ENCODE measurements at regions not wholly inside any gene's neighbourhood (a gene's known extent, or its start where the extent isn't known, plus 50 kb on each side); places are given as distances from the start of the nearest gene placed in this dataset.

DNA sequence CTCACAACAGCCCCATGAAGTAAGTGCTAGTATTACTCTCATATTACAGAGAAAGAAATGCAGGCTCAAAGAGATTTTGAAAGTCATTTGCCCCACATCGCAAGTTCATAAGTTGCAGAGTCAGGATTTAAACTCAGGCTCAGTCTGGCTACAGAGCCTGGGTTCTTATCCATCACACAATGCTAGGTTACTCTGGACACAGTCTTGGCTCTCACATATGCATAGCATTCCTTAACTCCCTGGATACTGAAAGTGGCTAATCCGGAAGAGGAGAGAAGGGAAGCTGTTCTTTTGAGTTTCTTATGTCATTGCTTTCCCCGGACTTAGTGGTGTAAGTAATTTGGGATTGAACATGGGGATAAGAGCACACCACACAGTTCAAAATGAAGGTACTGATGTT lies 357.4 kb upstream of the PLXNA2 start:
- peaks cover 55% of the 10 kb centered on the region for H3K4me1 Mint-ChIP-seq
- Histone ChIP-seq H2AFZ (no peak overlapping the region), H3K4me2 (peak overlapping the region; percentile 23), H3K4me3 (no peak overlapping the region), H3K27me3 (ENCODE audit: insufficient read depth) (no peaks in the 10 kb centered on the region), H4K20me1 (replicated peaks; ENCODE audit: insufficient read depth) (no peaks in the 10 kb centered on the region), H3K36me3 (ENCODE audit: insufficient read depth) (no peaks in the 10 kb centered on the region), H3K27ac (ENCODE audit: low read depth) (no peak overlapping the region), H3K79me2 (replicated peaks; ENCODE audit: insufficient read depth) (no peaks in the 10 kb centered on the region), H3K4me1 (ENCODE audit: insufficient read depth) (peaks cover 40% of the 10 kb centered on the region), H3F3A (replicated peaks; ENCODE audit: low read depth) (no peaks in the 10 kb centered on the region), H3K9me2 (ENCODE audit: insufficient read depth) (0 out of 2 replicates have a peak, but pooled peaks cover 4% of the 10 kb centered on the region)
- ATAC-seq (peak; percentile 65), DNase-seq (ENCODE audit: low spot score) (no peak)
- peaks cover 3% of the 10 kb centered on the region for H3K27me3 Mint-ChIP-seq (ENCODE audit: insufficient read depth, low read depth, poor library complexity)
- H3K36me3 Mint-ChIP-seq (ENCODE audit: low read depth), result no peaks in the 10 kb centered on the region
- H3K27ac Mint-ChIP-seq, result no peak overlapping the region
- TF ChIP-seq, protein P1, sequence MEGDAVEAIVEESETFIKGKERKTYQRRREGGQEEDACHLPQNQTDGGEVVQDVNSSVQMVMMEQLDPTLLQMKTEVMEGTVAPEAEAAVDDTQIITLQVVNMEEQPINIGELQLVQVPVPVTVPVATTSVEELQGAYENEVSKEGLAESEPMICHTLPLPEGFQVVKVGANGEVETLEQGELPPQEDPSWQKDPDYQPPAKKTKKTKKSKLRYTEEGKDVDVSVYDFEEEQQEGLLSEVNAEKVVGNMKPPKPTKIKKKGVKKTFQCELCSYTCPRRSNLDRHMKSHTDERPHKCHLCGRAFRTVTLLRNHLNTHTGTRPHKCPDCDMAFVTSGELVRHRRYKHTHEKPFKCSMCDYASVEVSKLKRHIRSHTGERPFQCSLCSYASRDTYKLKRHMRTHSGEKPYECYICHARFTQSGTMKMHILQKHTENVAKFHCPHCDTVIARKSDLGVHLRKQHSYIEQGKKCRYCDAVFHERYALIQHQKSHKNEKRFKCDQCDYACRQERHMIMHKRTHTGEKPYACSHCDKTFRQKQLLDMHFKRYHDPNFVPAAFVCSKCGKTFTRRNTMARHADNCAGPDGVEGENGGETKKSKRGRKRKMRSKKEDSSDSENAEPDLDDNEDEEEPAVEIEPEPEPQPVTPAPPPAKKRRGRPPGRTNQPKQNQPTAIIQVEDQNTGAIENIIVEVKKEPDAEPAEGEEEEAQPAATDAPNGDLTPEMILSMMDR (conservative IDR thresholded peaks at IDR 0.05; ENCODE audit: low read depth in 2 of 2), result no peak
- TF ChIP-seq POLR2AphosphoS5 (IDR thresholded peaks at IDR 0.05; ENCODE audit: low read depth), result no peak
- no peak for TF ChIP-seq NANOG (IDR thresholded peaks at IDR 0.05; ENCODE audit: borderline replicate concordance)
- no peak for TF ChIP-seq EZH2 (IDR thresholded peaks at IDR 0.05; ENCODE audit: low read depth, unreplicated experiment)
- TF ChIP-seq REST (IDR thresholded peaks at IDR 0.05; ENCODE audit: unreplicated experiment), result no peak
- no peak for TF ChIP-seq ZNF114 (CRISPR knock-in tag; IDR thresholded peaks at IDR 0.05)
- no peak for TF ChIP-seq CREB1 (CRISPR knock-in tag; IDR thresholded peaks at IDR 0.05; ENCODE audit: low read depth)
- TF ChIP-seq STAT1 (IDR thresholded peaks at IDR 0.05; ENCODE audit: unreplicated experiment), result no peak
- no peak for TF ChIP-seq EZH2phosphoT487 (IDR thresholded peaks at IDR 0.05; ENCODE audit: unreplicated experiment)
- TF ChIP-seq, protein P2, sequence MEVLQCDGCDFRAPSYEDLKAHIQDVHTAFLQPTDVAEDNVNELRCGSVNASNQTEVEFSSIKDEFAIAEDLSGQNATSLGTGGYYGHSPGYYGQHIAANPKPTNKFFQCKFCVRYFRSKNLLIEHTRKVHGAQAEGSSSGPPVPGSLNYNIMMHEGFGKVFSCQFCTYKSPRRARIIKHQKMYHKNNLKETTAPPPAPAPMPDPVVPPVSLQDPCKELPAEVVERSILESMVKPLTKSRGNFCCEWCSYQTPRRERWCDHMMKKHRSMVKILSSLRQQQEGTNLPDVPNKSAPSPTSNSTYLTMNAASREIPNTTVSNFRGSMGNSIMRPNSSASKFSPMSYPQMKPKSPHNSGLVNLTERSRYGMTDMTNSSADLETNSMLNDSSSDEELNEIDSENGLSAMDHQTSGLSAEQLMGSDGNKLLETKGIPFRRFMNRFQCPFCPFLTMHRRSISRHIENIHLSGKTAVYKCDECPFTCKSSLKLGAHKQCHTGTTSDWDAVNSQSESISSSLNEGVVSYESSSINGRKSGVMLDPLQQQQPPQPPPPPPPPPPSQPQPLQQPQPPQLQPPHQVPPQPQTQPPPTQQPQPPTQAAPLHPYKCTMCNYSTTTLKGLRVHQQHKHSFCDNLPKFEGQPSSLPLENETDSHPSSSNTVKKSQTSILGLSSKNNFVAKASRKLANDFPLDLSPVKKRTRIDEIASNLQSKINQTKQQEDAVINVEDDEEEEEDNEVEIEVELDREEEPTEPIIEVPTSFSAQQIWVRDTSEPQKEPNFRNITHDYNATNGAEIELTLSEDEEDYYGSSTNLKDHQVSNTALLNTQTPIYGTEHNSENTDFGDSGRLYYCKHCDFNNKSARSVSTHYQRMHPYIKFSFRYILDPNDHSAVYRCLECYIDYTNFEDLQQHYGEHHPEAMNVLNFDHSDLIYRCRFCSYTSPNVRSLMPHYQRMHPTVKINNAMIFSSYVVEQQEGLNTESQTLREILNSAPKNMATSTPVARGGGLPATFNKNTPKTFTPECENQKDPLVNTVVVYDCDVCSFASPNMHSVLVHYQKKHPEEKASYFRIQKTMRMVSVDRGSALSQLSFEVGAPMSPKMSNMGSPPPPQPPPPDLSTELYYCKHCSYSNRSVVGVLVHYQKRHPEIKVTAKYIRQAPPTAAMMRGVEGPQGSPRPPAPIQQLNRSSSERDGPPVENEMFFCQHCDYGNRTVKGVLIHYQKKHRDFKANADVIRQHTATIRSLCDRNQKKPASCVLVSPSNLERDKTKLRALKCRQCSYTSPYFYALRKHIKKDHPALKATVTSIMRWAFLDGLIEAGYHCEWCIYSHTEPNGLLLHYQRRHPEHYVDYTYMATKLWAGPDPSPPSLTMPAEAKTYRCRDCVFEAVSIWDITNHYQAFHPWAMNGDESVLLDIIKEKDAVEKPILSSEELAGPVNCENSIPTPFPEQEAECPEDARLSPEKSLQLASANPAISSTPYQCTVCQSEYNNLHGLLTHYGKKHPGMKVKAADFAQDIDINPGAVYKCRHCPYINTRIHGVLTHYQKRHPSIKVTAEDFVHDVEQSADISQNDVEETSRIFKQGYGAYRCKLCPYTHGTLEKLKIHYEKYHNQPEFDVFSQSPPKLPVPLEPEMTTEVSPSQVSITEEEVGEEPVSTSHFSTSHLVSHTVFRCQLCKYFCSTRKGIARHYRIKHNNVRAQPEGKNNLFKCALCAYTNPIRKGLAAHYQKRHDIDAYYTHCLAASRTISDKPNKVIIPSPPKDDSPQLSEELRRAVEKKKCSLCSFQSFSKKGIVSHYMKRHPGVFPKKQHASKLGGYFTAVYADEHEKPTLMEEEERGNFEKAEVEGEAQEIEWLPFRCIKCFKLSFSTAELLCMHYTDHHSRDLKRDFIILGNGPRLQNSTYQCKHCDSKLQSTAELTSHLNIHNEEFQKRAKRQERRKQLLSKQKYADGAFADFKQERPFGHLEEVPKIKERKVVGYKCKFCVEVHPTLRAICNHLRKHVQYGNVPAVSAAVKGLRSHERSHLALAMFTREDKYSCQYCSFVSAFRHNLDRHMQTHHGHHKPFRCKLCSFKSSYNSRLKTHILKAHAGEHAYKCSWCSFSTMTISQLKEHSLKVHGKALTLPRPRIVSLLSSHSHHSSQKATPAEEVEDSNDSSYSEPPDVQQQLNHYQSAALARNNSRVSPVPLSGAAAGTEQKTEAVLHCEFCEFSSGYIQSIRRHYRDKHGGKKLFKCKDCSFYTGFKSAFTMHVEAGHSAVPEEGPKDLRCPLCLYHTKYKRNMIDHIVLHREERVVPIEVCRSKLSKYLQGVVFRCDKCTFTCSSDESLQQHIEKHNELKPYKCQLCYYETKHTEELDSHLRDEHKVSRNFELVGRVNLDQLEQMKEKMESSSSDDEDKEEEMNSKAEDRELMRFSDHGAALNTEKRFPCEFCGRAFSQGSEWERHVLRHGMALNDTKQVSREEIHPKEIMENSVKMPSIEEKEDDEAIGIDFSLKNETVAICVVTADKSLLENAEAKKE (CRISPR knock-in tag; IDR thresholded peaks at IDR 0.05), result no peak
- H3K4me3 Mint-ChIP-seq, result no peak overlapping the region
- no peaks in the 10 kb centered on the region; the same call in 2 of the 3 replicates for H3K9me3 Mint-ChIP-seq

Measured in GM23338 (cell line).